ENCODE measurements at regions not wholly inside any gene's neighbourhood (a gene's known extent, or its start where the extent isn't known, plus 50 kb on each side); places are given as distances from the start of the nearest gene placed in this dataset.

GRCh38 chr12:65622056-65622455 lies 202.2 kb upstream of the HMGA2 start:
- TF ChIP-seq EZH2phosphoT487 (IDR thresholded peaks at IDR 0.05; ENCODE audit: borderline replicate concordance, low read depth) (no peak), RXRA (IDR thresholded peaks at IDR 0.05; ENCODE audit: borderline replicate concordance, low read depth) (no peak), RAD21 (IDR thresholded peaks at IDR 0.05; ENCODE audit: low read length) (no peak), TEAD4 (IDR thresholded peaks at IDR 0.05; ENCODE audit: borderline replicate concordance, insufficient read depth) (no peak), GABPA (IDR thresholded peaks at IDR 0.05; ENCODE audit: low read depth) (no peak), YY1 (IDR thresholded peaks at IDR 0.05; ENCODE audit: low read depth) (no peak)
- TF ChIP-seq, protein P1, sequence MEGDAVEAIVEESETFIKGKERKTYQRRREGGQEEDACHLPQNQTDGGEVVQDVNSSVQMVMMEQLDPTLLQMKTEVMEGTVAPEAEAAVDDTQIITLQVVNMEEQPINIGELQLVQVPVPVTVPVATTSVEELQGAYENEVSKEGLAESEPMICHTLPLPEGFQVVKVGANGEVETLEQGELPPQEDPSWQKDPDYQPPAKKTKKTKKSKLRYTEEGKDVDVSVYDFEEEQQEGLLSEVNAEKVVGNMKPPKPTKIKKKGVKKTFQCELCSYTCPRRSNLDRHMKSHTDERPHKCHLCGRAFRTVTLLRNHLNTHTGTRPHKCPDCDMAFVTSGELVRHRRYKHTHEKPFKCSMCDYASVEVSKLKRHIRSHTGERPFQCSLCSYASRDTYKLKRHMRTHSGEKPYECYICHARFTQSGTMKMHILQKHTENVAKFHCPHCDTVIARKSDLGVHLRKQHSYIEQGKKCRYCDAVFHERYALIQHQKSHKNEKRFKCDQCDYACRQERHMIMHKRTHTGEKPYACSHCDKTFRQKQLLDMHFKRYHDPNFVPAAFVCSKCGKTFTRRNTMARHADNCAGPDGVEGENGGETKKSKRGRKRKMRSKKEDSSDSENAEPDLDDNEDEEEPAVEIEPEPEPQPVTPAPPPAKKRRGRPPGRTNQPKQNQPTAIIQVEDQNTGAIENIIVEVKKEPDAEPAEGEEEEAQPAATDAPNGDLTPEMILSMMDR (IDR thresholded peaks at IDR 0.05): no peak
- TF ChIP-seq, protein P2, sequence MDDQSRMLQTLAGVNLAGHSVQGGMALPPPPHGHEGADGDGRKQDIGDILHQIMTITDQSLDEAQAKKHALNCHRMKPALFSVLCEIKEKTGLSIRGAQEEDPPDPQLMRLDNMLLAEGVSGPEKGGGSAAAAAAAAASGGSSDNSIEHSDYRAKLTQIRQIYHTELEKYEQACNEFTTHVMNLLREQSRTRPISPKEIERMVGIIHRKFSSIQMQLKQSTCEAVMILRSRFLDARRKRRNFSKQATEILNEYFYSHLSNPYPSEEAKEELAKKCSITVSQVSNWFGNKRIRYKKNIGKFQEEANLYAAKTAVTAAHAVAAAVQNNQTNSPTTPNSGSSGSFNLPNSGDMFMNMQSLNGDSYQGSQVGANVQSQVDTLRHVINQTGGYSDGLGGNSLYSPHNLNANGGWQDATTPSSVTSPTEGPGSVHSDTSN (IDR thresholded peaks at IDR 0.05): no peak

Measured in SK-N-SH (cell line).